HCT116 (cell line): ENCODE measurements at regions not wholly inside any gene's neighbourhood (a gene's known extent, or its start where the extent isn't known, plus 50 kb on each side); places are given as distances from the start of the nearest gene placed in this dataset.

ENCODE experiments used
- ATAC-seq: fragments of 200-7000 bp; cut with Tn5 transposase; 2 replicates; pipeline ENCODE4 v1.9.1; 2020; ENCODE audit warnings: mild to moderate bottlenecking, moderate library complexity
- BruUV-seq: library from RNA; stranded (reverse); fragments of 400-500 nt; replicated peaks from 2 replicates; lab custom pipeline; 2021; lab: Mats Ljungman, UMichigan
- CTCF ChIA-PET: fragments of 300-600 bp; sonication (Branson Sonifier 250); formaldehyde crosslinking; loops from one replicate; lab custom pipeline; 2021; ENCODE audit warnings: antibody characterized with exemption; lab: Charles Lee
- POLR2A ChIA-PET: fragments of 300-600, 350-600 bp; sonication (Branson Sonifier 250); formaldehyde crosslinking; loops from one replicate; lab custom pipeline; 2021; ENCODE audit warnings: antibody characterized with exemption; lab: Charles Lee
- RAD21 ChIA-PET, 2 experiments: fragments of 300-600 bp; sonication (Branson Sonifier 250); formaldehyde crosslinking; loops; one replicate each; lab custom pipeline; 2023; ENCODE audit warnings: low total read pairs in 2 of 2; ENCODE audit not compliant: uncharacterized antibody in 2 of 2, unreplicated experiment in 2 of 2, low non-redundant PET in 1 of 2; lab: Charles Lee
- DNase-seq: peaks from one replicate; pipeline ENCODE4 v3.0.0-alpha.2; 2010; ENCODE audit warnings: low read depth, low spot score
- H2AFZ ChIP-seq: fragments of 200-600 bp; shearing (Covaris generic), sonication (generic); 2 replicates; pipeline ENCODE4 v1.6.1; 2017; ENCODE audit warnings: low read depth, mixed run types, mixed read lengths, antibody characterized with exemption, low read length; ENCODE audit not compliant: poor library complexity, severe bottlenecking
- H3K27ac ChIP-seq: 2 replicates; pipeline ENCODE4 v1.5.1; 2012; ENCODE audit warnings: low read depth, low read length
- H3K27me3 ChIP-seq: fragments of 200-600 bp; sonication (generic); 2 replicates; pipeline ENCODE4 v1.6.1; 2016; ENCODE audit warnings: mixed run types, low read length, mixed read lengths; ENCODE audit not compliant: insufficient read depth
- H3K36me3 ChIP-seq, 2 experiments: fragments of 200-500 bp in 1 of 2; fragments of 200-600 bp in 1 of 2; sonication (Bioruptor generic) in 1 of 2; sonication (generic) in 1 of 2; 2 replicates each; pipeline versions ENCODE4 v1.5.1 to v1.6.1; 2014 to 2016; ENCODE audit warnings: low read length in 2 of 2, inconsistent platforms in 1 of 2, mixed read lengths in 1 of 2, mixed run types in 1 of 2; ENCODE audit not compliant: insufficient read depth in 2 of 2, control insufficient read depth in 1 of 2
- H3K4me1 ChIP-seq, 2 experiments: fragments of 200-600 bp in 1 of 2; sonication (generic) in 1 of 2; 2 replicates each; pipeline versions ENCODE4 v1.5.1 to v1.6.1; 2012 to 2017; ENCODE audit warnings: low read length in 2 of 2, inconsistent platforms in 1 of 2, mild to moderate bottlenecking in 1 of 2, mixed read lengths in 1 of 2, mixed run types in 1 of 2, moderate library complexity in 1 of 2; ENCODE audit not compliant: insufficient read depth in 2 of 2, control insufficient read depth in 1 of 2
- H3K4me2 ChIP-seq: fragments of 200-600 bp; sonication (generic); 2 replicates; pipeline ENCODE4 v1.6.1; 2017; ENCODE audit warnings: mixed run types, low read length, mixed read lengths
- H3K4me3 ChIP-seq, 2 experiments: fragments of 200-600 bp in 1 of 2; sonication (generic) in 1 of 2; replicated peaks in 1 of 2; 2 replicates each; pipeline ENCODE4 v1.5.1; 2011 to 2016; ENCODE audit warnings: low read length in 2 of 2, control low read depth in 1 of 2, low read depth in 1 of 2, mild to moderate bottlenecking in 1 of 2, mixed read lengths in 1 of 2, mixed run types in 1 of 2
- H3K79me2 ChIP-seq: fragments of 200-600 bp; sonication (generic); 2 replicates; pipeline ENCODE4 v1.6.1; 2017; ENCODE audit warnings: mild to moderate bottlenecking, mixed run types, low read length, moderate library complexity, mixed read lengths; ENCODE audit not compliant: insufficient read depth
- H3K9ac ChIP-seq: fragments of 200-600 bp; sonication (generic); 2 replicates; pipeline ENCODE4 v1.6.1; 2016; ENCODE audit warnings: low read length, mixed read lengths
- H3K9me2 ChIP-seq: fragments of 200-600 bp; sonication (generic), shearing (Covaris generic); 2 replicates; pipeline ENCODE4 v1.6.1; 2017; ENCODE audit warnings: mixed run types, mild to moderate bottlenecking, moderate library complexity; ENCODE audit not compliant: insufficient read depth
- H3K9me3 ChIP-seq, 2 experiments: fragments of 200-500 bp in 1 of 2; fragments of 200-600 bp in 1 of 2; sonication (Bioruptor generic) in 1 of 2; sonication (generic) in 1 of 2; 2 replicates each; pipeline ENCODE4 v1.6.1; 2014 to 2017; ENCODE audit warnings: low read length in 2 of 2, mixed read lengths in 2 of 2, inconsistent platforms in 1 of 2, low read depth in 1 of 2, mild to moderate bottlenecking in 1 of 2, mixed run types in 1 of 2, moderate library complexity in 1 of 2; ENCODE audit not compliant: control insufficient read depth in 1 of 2, insufficient read depth in 1 of 2
- H4K20me1 ChIP-seq: fragments of 200-600 bp; sonication (generic), shearing (Covaris generic); 2 replicates; pipeline ENCODE4 v1.6.1; 2017; ENCODE audit warnings: mixed run types, mild to moderate bottlenecking, moderate library complexity; ENCODE audit not compliant: insufficient read depth
- CBX3 ChIP-seq: IDR thresholded peaks from 2 replicates; pipeline ENCODE4 v1.6.1; 2012; ENCODE audit warnings: low read depth
- CTCF ChIP-seq, 3 experiments: fragments of 200-600 bp in 1 of 3; sonication (generic) in 1 of 3; IDR thresholded peaks in 2 of 3; conservative IDR thresholded peaks in 1 of 3; 2 replicates each; pipeline ENCODE4 v1.5.1; 2012 to 2017; ENCODE audit warnings: low read depth in 2 of 3, low read length in 2 of 3, antibody characterized with exemption in 1 of 3, borderline replicate concordance in 1 of 3, control low read depth in 1 of 3, mild to moderate bottlenecking in 1 of 3, mixed read lengths in 1 of 3, mixed run types in 1 of 3, moderate library complexity in 1 of 3; ENCODE audit not compliant: insufficient read depth in 1 of 3
- EGR1 ChIP-seq: IDR thresholded peaks from 2 replicates; pipeline ENCODE4 v1.6.1; 2012; ENCODE audit warnings: low read depth
- EZH2 ChIP-seq: fragments of 200-600 bp; sonication (generic); IDR thresholded peaks from 2 replicates; pipeline ENCODE4 v1.6.1; 2017; ENCODE audit warnings: antibody characterized with exemption, mixed run types
- FOSL1 ChIP-seq: IDR thresholded peaks from 2 replicates; pipeline ENCODE4 v1.6.1; 2012; ENCODE audit warnings: low read depth
- JUND ChIP-seq: IDR thresholded peaks from 2 replicates; pipeline ENCODE4 v1.6.1; 2012
- POLR2AphosphoS5 ChIP-seq: IDR thresholded peaks from 2 replicates; pipeline ENCODE4 v1.6.1; 2011; ENCODE audit warnings: mild to moderate bottlenecking, low read depth, low read length, moderate library complexity
- RAD21 ChIP-seq: IDR thresholded peaks from 2 replicates; pipeline ENCODE4 v1.6.1; 2012; ENCODE audit warnings: low read depth, mild to moderate bottlenecking
- SIN3A ChIP-seq: IDR thresholded peaks from 2 replicates; pipeline ENCODE4 v1.6.1; 2012; ENCODE audit warnings: low read depth
- SP1 ChIP-seq: IDR thresholded peaks from 2 replicates; pipeline ENCODE4 v1.6.1; 2012; ENCODE audit warnings: low read depth
- ZFX ChIP-seq: fragments of 450-650 bp; IDR thresholded peaks from 2 replicates; pipeline ENCODE4 v1.6.1; 2017
- ZNF274 ChIP-seq: fragments of 200-500 bp; sonication (Bioruptor generic); IDR thresholded peaks from 2 replicates; pipeline ENCODE4 v1.6.1; 2014; ENCODE audit warnings: mild to moderate bottlenecking, low read depth, low read length, inconsistent platforms
- intact Hi-C: fragments of 100-400 bp; cut with micrococcal nuclease; formaldehyde crosslinking; loops from 2 replicates; pipeline ENCODE4 v1.10.0; 2022
- TF ChIP-seq, protein P1 (sequence below): IDR thresholded peaks from 2 replicates; pipeline ENCODE4 v1.6.1; 2011; ENCODE audit warnings: mild to moderate bottlenecking, low read length, moderate library complexity; ENCODE audit not compliant: insufficient replicate concordance; ENCODE audit errors: extremely low read depth
- TF ChIP-seq, protein P2 (sequence below): IDR thresholded peaks from 2 replicates; pipeline ENCODE4 v1.6.1; 2012

- no peaks in the 10 kb centered on the region for H4K20me1 ChIP-seq
- no peak overlapping the region for H3K4me3 ChIP-seq
- DNase-seq (no peak), ATAC-seq (no peak)
- no peaks in the 10 kb centered on the region for H3K79me2 ChIP-seq
- RAD21 ChIA-PET = no interaction called here
- intact Hi-C loops = no loop called here
- H3K4me1 ChIP-seq = no peaks in the 10 kb centered on the region
- no peak overlapping the region for H2AFZ ChIP-seq
- no peaks in the 10 kb centered on the region for H3K36me3 ChIP-seq
- no peaks in the 10 kb centered on the region for H3K27me3 ChIP-seq
- TF ChIP-seq POLR2AphosphoS5 = no peak
- TF ChIP-seq ZNF274 = no peak
- no peak for TF ChIP-seq FOSL1
- no peak for TF ChIP-seq EGR1
- no peak for TF ChIP-seq EZH2
- TF ChIP-seq JUND = no peak
- TF ChIP-seq SIN3A = no peak
- no peak for TF ChIP-seq CBX3
- TF ChIP-seq RAD21 = no peak
- TF ChIP-seq CTCF (IDR thresholded peaks at IDR 0.05 in 2 of 3, conservative IDR thresholded peaks at IDR 0.05 in 1 of 3; ENCODE audit: borderline replicate concordance in 1 of 3, insufficient read depth in 1 of 3, low read depth in 2 of 3, low read length in 2 of 3) = no peak
- no peak for TF ChIP-seq ZFX
- TF ChIP-seq, protein P1, sequence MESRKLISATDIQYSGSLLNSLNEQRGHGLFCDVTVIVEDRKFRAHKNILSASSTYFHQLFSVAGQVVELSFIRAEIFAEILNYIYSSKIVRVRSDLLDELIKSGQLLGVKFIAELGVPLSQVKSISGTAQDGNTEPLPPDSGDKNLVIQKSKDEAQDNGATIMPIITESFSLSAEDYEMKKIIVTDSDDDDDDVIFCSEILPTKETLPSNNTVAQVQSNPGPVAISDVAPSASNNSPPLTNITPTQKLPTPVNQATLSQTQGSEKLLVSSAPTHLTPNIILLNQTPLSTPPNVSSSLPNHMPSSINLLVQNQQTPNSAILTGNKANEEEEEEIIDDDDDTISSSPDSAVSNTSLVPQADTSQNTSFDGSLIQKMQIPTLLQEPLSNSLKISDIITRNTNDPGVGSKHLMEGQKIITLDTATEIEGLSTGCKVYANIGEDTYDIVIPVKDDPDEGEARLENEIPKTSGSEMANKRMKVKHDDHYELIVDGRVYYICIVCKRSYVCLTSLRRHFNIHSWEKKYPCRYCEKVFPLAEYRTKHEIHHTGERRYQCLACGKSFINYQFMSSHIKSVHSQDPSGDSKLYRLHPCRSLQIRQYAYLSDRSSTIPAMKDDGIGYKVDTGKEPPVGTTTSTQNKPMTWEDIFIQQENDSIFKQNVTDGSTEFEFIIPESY = no peak
- no peak for TF ChIP-seq SP1
- TF ChIP-seq, protein P2, sequence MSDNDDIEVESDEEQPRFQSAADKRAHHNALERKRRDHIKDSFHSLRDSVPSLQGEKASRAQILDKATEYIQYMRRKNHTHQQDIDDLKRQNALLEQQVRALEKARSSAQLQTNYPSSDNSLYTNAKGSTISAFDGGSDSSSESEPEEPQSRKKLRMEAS = no peak
- no peak overlapping the region for H3K9ac ChIP-seq
- CTCF ChIA-PET = no interaction called here
- no peak overlapping the region for H3K4me2 ChIP-seq
- no peaks in the 10 kb centered on the region for H3K9me2 ChIP-seq
- no peak overlapping the region for H3K27ac ChIP-seq
- POLR2A ChIA-PET = no interaction called here
- H3K9me3 ChIP-seq = 0 out of 4 replicates have a peak, but pooled peaks cover 0 to 4% of the 10 kb centered on the region in 2 experiments
- no TSS peak for BruUV-seq
Observed at GRCh38 chr12:17372508-17372907, 717.5 kb downstream of the RERGL start.
